Tibial artery (tissue), 4 donors: ENCODE measurements at regions not wholly inside any gene's neighbourhood (a gene's known extent, or its start where the extent isn't known, plus 50 kb on each side); places are given as distances from the start of the nearest gene placed in this dataset.

Source experiments
- DNase-seq, 2 donors: peaks; one replicate each; pipeline ENCODE4 v3.0.0-alpha.2; 2019
- H3K27ac ChIP-seq, 2 donors: fragments of 200-600 bp; sonication (generic) in 1 of 2; 1 replicate in 1 of 2; 2 replicates in 1 of 2; pipeline ENCODE4 v1.5.1; 2018 to 2019; ENCODE audit warnings: mild to moderate bottlenecking in 1 of 2
- H3K27me3 ChIP-seq, 2 donors: fragments of 200-600 bp; sonication (generic) in 1 of 2; one replicate each; pipeline versions ENCODE4 v1.5.1 to v1.6.0; 2016 to 2019
- H3K36me3 ChIP-seq, 3 donors: fragments of 200-600 bp; sonication (generic) in 2 of 3; one replicate each; pipeline ENCODE4 v1.5.1; 2016 to 2019; ENCODE audit warnings: mild to moderate bottlenecking in 2 of 3
- H3K4me1 ChIP-seq, 4 donors: fragments of 200-600 bp; sonication (generic) in 2 of 4; 1 replicate in 3 of 4; 2 replicates in 1 of 4; pipeline ENCODE4 v1.5.1; 2016 to 2019
- H3K4me3 ChIP-seq, 2 donors: fragments of 200-600 bp; sonication (generic) in 1 of 2; 1 replicate in 1 of 2; 2 replicates in 1 of 2; pipeline ENCODE4 v1.5.1; 2018 to 2019; ENCODE audit warnings: mild to moderate bottlenecking in 2 of 2
- H3K9me3 ChIP-seq, 3 donors: fragments of 200-600 bp; sonication (generic) in 1 of 3; one replicate each; pipeline ENCODE4 v1.5.1; 2016 to 2019
- CTCF ChIP-seq, 2 experiments: fragments of 200-600 bp in 1 of 2; fragments of 450-650 bp in 1 of 2; IDR thresholded peaks; one replicate each; pipeline ENCODE4 v1.5.1; 2017 to 2019; ENCODE audit warnings: antibody characterized with exemption in 2 of 2, mild to moderate bottlenecking in 1 of 2, moderate library complexity in 1 of 2
- intact Hi-C: fragments of 100-400 bp; cut with DNase I; formaldehyde crosslinking; loops from one replicate; pipeline ENCODE4 v1.15.0; 2023; ENCODE audit warnings: low total_unique reads

DNA sequence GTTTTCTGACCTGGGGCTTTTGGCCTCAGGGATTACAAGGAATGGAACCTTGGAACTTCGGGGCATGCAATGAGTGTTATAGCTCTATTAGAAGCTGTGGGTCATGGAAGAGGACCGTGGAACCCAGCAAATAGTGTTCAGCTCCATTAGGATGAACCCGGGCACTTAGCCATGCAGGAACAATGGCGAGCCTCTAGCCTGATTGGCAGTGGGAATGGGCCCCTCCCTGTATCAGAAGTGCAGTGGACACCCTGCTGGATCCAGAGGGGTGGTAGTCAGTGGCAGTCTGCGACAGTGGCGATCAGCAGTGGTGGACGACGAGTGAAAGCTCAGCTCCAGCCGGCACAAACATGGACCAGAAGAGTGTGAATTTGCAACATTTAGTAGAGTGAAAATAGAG, 315.4 kb upstream of the TECRL start:
- Histone ChIP-seq H3K36me3 (no peaks in the 10 kb centered on the region), H3K4me1 (no peaks in the 10 kb centered on the region), H3K27ac (no peak overlapping the region), H3K4me3 (no peak overlapping the region), H3K27me3 (no peaks in the 10 kb centered on the region), H3K9me3 (no peaks in the 10 kb centered on the region)
- TF ChIP-seq CTCF (IDR thresholded peaks at IDR 0.05) = no peak
- no peak for DNase-seq
- intact Hi-C loops = no loop called here

DNA sequence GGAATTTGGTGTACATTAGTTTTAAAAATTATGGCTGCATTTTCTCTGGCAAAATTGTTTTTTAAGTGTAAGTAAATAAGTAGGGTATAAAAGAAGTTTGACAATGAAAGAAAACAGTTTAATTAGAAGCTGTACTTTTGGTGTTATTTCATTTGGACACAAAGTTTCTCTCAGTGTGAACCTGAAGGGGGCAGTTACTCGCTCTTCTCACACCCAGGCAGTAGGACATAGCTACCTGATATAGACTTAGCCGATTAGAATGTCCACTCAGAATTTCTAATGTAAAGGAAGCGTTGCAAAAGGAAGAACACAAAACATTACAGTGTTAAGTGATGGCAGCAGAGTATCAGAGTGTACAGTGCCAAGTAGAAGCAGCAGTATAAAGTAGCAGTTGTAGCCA, 311.9 kb upstream of the TECRL start:
- TF ChIP-seq CTCF (IDR thresholded peaks at IDR 0.05) = no peak
- DNase-seq = no peak
- Histone ChIP-seq H3K27ac (no peak overlapping the region), H3K27me3 (no peaks in the 10 kb centered on the region), H3K36me3 (no peaks in the 10 kb centered on the region), H3K4me1 (no peaks in the 10 kb centered on the region), H3K4me3 (no peak overlapping the region), H3K9me3 (no peaks in the 10 kb centered on the region)
- intact Hi-C loops = no loop called here

DNA sequence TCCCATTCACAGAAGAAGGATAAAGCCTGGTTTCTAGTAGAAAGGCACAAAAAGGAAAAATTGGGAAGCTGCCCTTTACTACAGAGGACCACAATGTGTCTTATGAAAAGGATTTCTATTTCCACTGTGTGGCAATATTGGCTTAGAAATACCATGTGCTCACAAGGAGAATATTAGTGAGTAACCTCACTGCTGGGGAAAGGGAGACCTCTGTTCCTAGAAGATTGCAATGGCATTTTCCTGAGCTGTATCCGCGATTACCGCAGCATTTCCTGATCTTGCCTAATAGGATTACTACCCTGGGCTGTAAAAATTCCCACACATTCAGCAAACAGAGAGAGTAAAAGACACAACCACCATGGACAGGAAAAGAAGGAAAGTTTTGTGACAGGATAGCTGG, 308.8 kb upstream of the TECRL start:
- H3K9me3 ChIP-seq = no peaks in the 10 kb centered on the region
- no peak overlapping the region for H3K27ac ChIP-seq
- TF ChIP-seq CTCF (IDR thresholded peaks at IDR 0.05) = no peak
- intact Hi-C loops = no loop called here
- H3K36me3 ChIP-seq = no peaks in the 10 kb centered on the region
- no peak for DNase-seq
- no peaks in the 10 kb centered on the region for H3K27me3 ChIP-seq
- H3K4me3 ChIP-seq = no peak overlapping the region
- H3K4me1 ChIP-seq = no peaks in the 10 kb centered on the region

DNA sequence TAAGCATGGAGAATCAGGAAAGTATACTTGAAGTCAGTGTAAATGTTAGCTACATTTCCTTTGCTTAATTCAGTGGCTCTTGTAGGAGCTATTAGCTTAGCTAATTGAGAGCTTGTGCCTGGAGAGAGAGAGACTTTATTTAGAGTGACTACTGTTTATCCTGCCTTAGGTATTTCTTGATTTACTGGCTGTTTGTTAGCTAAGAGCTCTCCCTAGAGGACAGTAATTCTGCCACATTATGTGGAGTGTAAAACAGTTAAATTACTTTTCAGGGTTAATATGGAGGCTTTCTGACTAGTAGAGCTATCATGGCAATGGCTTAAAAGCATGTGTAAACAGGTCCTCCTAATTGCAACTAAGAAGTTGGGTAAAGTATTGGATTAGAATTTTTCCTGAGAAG, 306.5 kb upstream of the TECRL start:
- TF ChIP-seq CTCF (IDR thresholded peaks at IDR 0.05) = no peak
- Histone ChIP-seq H3K9me3 (no peaks in the 10 kb centered on the region), H3K4me1 (no peaks in the 10 kb centered on the region), H3K4me3 (no peak overlapping the region), H3K27ac (no peak overlapping the region), H3K27me3 (no peaks in the 10 kb centered on the region), H3K36me3 (no peaks in the 10 kb centered on the region)
- intact Hi-C loops = no loop called here
- DNase-seq = no peak

DNA sequence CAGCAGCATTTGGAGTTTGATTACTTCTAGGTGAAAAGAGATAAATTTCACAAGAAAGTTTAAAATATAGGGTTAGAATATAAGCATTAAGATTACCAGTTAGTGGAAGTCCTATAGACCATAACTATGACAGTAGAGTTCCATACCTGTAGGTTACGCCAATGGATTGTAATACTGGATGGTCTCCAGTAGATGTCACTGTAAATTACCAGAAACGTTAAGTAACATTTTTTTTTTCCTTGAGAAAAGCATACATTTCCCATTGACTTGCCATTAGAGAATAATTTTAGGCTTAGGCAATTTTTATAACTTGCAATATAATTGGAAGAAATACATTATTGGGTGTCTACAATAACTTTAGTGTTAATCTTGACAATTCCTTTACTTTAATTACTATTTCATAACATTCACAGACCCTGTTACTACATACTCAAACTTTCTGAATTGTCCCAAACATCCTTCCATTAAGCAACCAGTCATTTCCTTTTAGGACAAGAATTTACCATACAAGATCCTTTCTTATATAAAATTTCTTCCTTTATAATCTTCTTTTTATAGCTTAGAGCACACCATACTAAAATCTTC, 304.1 kb upstream of the TECRL start:
- Histone ChIP-seq H3K9me3 (no peaks in the 10 kb centered on the region), H3K4me1 (no peaks in the 10 kb centered on the region), H3K4me3 (no peak overlapping the region), H3K36me3 (no peaks in the 10 kb centered on the region), H3K27me3 (no peaks in the 10 kb centered on the region), H3K27ac (no peak overlapping the region)
- TF ChIP-seq CTCF (IDR thresholded peaks at IDR 0.05) = peak in 1 of 2 experiments; percentile 14
- intact Hi-C loops = no loop called here
- DNase-seq = no peak

GRCh38 chr4:64712590-64712989, 303.3 kb upstream of the TECRL start:
- H3K4me3 ChIP-seq = no peak overlapping the region
- no peak for TF ChIP-seq CTCF (IDR thresholded peaks at IDR 0.05)
- no peak overlapping the region for H3K27ac ChIP-seq
- H3K27me3 ChIP-seq = no peaks in the 10 kb centered on the region
- DNase-seq = no peak
- no peaks in the 10 kb centered on the region for H3K9me3 ChIP-seq
- H3K4me1 ChIP-seq = no peaks in the 10 kb centered on the region
- intact Hi-C loops = no loop called here
- H3K36me3 ChIP-seq = no peaks in the 10 kb centered on the region
